ENCODE measurements at regions not wholly inside any gene's neighbourhood (a gene's known extent, or its start where the extent isn't known, plus 50 kb on each side); places are given as distances from the start of the nearest gene placed in this dataset.
"Not testable (repeated sequence)": the region's sequence is repeated elsewhere in the genome, so short reads cannot be mapped to it uniquely, and the experiment has no call there.

DNA sequence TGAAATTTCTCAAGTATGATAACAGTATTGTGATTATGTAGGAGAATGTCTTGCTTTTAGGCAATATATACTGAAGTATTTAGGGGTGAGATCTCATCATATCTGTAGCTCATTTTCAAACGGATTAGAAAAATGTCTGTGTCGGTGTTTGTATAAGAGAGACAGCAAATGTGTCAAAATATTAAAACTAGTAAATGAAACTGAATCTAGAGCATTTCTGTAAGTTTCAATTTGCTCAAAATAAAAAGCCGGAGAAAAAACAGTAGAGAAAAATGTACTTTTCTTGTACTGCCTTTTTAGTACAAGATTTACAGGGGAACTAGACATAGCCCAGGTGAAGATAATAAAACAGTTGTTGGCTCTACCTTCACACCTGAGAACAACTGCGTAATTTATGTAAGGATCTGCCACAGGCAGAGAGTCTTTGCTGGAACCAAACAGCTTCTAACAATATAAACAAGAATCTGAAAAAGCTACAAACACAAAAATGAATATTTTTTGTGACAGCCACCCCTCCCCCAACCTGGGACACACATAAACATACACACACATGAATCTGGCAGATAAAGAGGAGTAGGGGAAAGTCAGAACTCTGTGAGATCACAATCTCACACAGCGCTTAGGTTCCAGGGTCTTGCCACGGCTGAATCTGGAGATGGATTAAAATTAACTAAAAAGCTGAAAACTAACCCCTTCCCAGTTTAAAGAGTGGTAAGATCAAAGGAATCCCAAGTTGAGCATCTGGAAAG lies 153.3 kb downstream of the AVL9 start:
- DNase-seq (ENCODE audit: low read depth): no peak

DNA sequence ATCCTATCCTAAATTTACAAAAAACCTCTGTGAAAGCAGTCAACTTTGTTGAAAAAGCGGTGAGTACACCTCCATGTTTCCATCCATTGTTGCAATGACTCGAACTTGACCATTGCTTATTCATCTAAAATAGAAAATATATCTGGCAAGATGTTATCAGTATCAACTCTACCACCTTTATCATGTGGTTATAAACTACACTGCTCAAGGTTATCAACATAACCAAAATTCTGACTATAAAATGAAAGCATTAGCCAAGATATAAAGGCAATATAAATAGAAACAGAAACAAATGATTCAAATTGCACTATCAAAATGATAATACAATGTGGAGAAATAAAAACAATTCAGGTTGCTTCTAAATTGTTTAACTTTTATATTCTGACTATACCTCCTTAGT lies 150.0 kb downstream of the AVL9 start:
- DNase-seq (ENCODE audit: low read depth): not testable (repeated sequence)

DNA sequence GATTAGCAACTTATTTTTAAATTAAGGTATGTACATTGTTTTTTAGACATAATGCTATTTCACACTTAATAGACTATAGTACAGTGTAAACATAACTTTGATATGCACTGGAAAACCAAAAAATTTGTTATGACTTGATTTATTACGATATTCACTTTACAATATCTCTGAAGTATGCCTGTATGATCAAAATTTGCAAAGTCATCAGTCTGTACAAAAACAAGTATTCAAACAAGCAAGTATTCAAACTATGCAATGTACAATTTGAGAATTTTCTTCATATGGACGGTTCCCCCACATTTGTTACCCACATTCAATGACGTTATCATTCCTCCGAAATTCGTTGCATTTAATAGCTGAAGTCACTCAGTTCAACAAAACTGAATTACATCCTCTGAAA lies 147.9 kb downstream of the AVL9 start:
- no peak for DNase-seq (ENCODE audit: low read depth)

- no peak for DNase-seq (ENCODE audit: low read depth)
These were observed 143.8 kb downstream of the AVL9 start for GRCh38 chr7:32639122-32639521.

DNA sequence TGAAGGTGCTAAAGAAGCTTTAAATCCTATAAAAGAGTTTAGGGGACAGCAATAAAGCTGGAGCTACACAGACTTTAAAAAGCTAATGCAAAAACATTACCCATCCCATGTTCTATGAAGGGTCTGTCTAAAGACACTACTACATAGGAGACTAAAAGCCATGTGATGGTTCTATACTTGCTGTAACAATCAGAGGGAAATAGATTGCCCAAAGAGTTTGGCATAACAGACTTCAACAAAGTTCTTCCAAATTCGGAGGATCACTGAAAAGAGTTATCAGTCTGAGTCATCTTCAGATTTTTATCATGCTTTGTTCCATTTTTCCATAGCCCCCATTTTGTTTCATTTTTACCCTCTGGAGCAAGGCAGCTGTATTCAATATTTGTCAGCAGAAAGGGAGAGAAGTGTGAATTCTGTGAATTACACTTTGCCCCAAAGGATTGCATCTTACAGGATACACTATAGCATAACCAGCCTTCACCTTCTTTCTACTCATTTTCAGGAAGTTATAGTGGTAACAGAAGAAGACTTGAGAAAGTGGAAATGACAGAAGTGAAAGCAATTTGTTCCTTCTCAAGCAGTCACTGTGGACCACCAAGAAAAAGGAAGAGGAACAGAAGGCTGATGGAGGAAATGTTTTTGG lies 143.3 kb downstream of the AVL9 start:
- not testable (repeated sequence) for DNase-seq (ENCODE audit: low read depth)

Data from HS-27A (cell line).